HPDE6-E6E7 (cell line): ENCODE measurements at regions not wholly inside any gene's neighbourhood (a gene's known extent, or its start where the extent isn't known, plus 50 kb on each side); places are given as distances from the start of the nearest gene placed in this dataset.
A peak's percentile ranks its signal among the peaks of the same experiment; 100 is the strongest.

Experiments
- DNase-seq: peaks from one replicate; pipeline ENCODE4 v3.0.0; 2011; ENCODE audit warnings: missing footprints; ENCODE audit errors: extremely low spot score

DNA sequence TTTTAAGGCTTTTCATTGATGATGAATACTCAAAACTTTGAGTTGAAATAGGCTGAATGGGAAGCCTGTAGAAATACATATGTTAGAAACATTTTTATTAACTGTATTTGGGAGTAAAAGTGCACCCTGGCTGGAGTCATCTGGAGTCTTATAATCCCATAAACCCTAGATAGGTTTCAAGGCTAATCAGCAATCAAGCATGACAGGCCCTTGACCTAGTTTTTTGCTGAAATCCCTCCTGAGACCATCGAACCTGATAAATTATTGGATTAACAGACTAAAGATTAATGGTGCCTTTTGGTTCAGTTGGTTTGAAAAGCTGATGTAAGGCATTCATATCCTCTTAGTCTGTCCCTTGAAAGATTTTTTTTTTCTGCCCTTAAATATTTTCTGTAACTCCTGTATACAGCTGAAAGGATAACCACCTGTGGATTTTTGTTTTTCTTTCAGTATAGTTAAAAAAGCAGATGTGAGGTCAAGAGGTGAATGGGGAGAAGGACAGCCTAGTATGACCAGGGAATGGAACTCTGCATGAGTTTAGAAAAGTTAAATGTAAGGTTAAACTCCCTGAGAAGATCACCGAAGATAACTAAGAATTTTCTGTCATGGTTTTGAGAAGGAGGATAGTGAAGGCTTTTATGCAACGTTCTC, 69.4 kb upstream of the STXBP5L start:
- DNase-seq = no peak

DNA sequence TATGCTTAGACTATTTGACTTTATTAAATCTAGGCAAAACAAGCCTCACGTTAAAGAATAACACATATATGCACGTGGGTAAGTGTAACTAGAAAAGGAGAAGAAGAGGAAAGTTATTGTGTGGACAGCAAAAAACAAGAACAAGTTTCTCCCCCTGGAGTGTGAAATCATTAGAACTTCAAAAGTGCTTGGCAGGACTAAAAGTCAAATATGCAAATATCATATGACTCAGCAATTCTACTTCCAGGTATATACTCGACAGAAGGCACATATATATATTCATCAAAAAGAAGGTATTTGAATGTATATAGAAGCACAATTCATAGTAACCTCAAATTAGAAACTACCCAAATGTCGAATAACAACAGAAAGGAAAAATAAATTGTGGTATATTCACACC, 68.9 kb upstream of the STXBP5L start:
- DNase-seq = no peak

DNA sequence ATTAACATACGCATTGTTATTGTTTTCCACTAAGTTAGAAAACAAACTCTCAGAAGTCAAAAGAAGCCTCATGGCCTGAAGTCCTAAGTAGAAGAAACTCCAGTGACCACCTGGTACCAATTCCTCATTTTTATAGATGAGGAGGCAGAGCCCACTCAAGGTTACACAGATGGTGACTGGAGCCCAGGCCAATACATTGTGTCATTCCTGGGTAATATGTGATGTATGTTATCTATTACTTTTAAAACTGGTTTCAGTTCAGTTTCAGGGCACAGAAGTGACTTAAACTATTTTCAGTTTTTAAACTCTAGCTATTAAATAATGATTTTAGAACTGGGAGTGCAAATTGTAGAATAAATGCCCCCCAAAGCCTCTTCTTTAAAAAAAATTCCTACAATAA, 66.7 kb upstream of the STXBP5L start:
- no peak for DNase-seq

GRCh38 chr3:120846073-120846472, 61.9 kb upstream of the STXBP5L start:
- DNase-seq = no peak

DNA sequence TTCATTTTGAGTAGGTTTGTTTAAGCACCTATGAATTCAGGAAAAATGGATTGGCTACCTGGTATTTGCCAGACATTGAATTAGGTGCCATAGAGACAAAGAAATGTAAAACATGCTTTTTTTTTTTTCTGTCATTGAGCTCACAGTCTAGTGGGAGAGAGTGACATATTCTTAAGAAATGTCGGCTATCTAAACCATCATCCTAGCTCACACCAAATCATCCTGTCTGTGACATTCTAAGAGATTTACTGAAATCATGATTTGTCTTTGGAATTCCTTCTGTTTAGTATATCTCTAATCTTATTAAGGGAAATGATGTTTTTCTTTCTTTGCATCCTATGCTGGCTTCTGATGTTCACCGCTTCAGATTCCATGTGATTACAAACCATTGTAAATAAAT, 59.5 kb upstream of the STXBP5L start:
- no peak for DNase-seq

DNA sequence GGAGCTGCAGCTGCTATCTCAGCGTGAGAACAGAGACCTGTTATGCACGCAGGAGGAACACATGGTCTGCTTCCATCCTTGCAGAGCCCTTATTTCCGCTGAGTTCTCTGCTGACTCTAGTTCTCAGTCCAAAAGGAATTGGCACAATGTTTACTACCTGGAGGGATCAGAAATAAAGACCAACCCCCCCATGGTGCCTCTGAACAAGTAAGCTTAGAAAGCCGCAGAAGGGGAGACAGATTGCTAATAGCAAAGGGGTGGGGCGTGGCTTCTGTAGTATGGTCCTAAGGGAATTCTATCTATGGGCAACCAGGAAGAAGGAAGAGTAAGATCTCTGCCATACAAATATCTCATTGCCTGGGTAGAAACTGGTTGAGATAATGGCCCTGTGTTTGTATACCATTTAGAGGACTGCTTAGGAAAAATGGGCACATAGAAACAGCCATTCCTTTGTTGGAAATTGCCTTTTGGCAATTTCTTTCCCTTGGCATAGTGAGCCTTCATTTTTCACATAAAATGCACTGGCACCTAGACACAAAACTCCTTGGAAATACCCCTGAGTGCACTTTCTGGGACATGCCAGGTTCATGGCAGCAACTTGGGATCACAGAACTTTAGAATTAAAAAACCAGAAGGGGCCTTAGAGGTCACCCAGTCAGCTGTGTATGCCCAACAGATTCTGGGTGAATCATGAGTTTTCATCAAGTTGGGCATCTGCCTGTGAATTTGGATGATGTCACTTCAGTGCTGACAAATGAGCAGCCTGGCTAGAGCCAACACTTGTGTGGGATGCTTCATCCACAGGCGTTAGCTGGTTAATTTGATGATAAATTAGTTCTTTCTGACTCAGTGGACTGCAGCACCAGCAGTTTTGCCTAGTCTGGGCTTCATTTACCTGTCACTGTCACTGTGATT, 57.4 kb upstream of the STXBP5L start:
- DNase-seq = no peak

DNA sequence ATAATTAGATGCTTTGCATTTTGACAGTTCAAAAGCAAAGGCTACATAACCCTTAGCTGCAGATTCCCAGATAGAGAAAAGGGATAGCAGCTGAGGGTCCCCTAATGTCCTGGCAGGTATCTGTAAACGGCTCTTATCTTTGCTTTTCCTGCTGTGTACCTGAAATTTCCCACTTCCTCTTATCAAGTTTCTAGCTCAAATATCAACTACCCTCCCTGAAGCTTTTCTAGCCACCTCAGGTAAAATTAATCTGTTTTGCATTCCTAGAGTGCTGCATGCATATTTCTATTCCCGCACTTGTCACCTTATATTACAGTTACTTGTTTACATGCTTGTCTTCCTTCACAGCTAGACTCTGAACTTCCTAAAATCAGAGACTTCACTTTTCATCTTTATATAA, 55.6 kb upstream of the STXBP5L start:
- DNase-seq = no peak

- DNase-seq = no peak
These were observed 54.6 kb upstream of the STXBP5L start for GRCh38 chr3:120853416-120853815.

GRCh38 chr3:120854908-120855526, 53.0 kb upstream of the STXBP5L start:
- DNase-seq = no peak

- DNase-seq = peak; percentile 21
These were observed 52.2 kb upstream of the STXBP5L start for GRCh38 chr3:120855665-120856437.
